HEK293 (cell line): ENCODE measurements at regions not wholly inside any gene's neighbourhood (a gene's known extent, or its start where the extent isn't known, plus 50 kb on each side); places are given as distances from the start of the nearest gene placed in this dataset.

Source experiments
- CTCF ChIP-seq: fragments of 450-650 bp; formaldehyde crosslinking; IDR thresholded peaks from 2 replicates; pipeline ENCODE4 v1.5.1; 2016; ENCODE audit warnings: missing biosample characterization, missing genetic modification characterization
- REST ChIP-seq: fragments of 450-650 bp; formaldehyde crosslinking; IDR thresholded peaks from 2 replicates; pipeline ENCODE4 v1.5.1; 2016; ENCODE audit warnings: missing biosample characterization, missing genetic modification characterization
- YY1 ChIP-seq: fragments of 450-650 bp; formaldehyde crosslinking; IDR thresholded peaks from 2 replicates; pipeline ENCODE4 v1.5.1; 2018; ENCODE audit warnings: missing biosample characterization, missing genetic modification characterization
- ZNF10 ChIP-seq: fragments of 450-650 bp; formaldehyde crosslinking; IDR thresholded peaks from 2 replicates; pipeline ENCODE4 v1.5.1; 2017; ENCODE audit warnings: missing biosample characterization, missing genetic modification characterization
- ZNF214 ChIP-seq: fragments of 450-650 bp; formaldehyde crosslinking; IDR thresholded peaks from 2 replicates; pipeline ENCODE4 v1.5.1; 2017; ENCODE audit warnings: missing biosample characterization, mild to moderate bottlenecking, missing genetic modification characterization, borderline replicate concordance
- ZNF548 ChIP-seq: fragments of 450-650 bp; formaldehyde crosslinking; IDR thresholded peaks from 2 replicates; pipeline ENCODE4 v1.5.1; 2016; ENCODE audit warnings: missing biosample characterization, missing genetic modification characterization

- no peak for TF ChIP-seq ZNF10 (tag by site-specific recombination)
- no peak for TF ChIP-seq CTCF (tag by site-specific recombination)
- no peak for TF ChIP-seq REST
- TF ChIP-seq ZNF548 (tag by site-specific recombination) = no peak
- no peak for TF ChIP-seq ZNF214
- no peak for TF ChIP-seq YY1
Observed at GRCh38 chr1:87594736-87595383, 266.2 kb downstream of the LMO4 start.
